D721Med (cell line): ENCODE measurements at regions not wholly inside any gene's neighbourhood (a gene's known extent, or its start where the extent isn't known, plus 50 kb on each side); places are given as distances from the start of the nearest gene placed in this dataset.

Experiments
- DNase-seq: peaks from one replicate; pipeline ENCODE4 v3.0.0; 2011; ENCODE audit warnings: low spot score; ENCODE audit not compliant: insufficient read length
- FAIRE-seq: peaks from 2 replicates; lab custom pipeline; 2011; peaks lifted over from hg19 to GRCh38; lab: Jason Lieb, UNC
- TF ChIP-seq, protein P1 (sequence below): IDR thresholded peaks from 2 replicates; pipeline ENCODE4 v1.5.1; 2012; ENCODE audit warnings: mild to moderate bottlenecking, control low read depth; ENCODE audit not compliant: insufficient read depth; ENCODE audit errors: missing control alignments

DNA sequence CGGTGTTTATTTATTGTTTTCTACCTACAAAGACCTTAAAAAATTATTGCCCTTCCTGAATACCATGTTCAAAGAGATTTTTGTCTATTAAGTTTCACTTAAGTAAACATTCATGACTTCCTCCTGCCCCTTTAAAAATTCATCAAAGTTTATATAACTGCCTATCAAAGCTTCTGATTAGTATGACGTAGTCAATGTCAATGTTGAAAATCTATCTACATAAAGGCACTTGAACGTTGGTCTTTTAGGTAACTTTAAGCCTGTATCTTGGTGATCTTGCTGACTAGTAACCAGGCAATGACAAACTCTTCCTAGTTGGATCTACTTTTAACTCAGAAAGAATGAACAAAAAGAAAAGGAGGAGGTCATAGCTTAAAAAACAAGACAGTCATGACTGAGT lies 97.2 kb downstream of the MAIP1 start:
- no peak for DNase-seq
- FAIRE-seq, result peak; percentile 48
- TF ChIP-seq, protein P1, sequence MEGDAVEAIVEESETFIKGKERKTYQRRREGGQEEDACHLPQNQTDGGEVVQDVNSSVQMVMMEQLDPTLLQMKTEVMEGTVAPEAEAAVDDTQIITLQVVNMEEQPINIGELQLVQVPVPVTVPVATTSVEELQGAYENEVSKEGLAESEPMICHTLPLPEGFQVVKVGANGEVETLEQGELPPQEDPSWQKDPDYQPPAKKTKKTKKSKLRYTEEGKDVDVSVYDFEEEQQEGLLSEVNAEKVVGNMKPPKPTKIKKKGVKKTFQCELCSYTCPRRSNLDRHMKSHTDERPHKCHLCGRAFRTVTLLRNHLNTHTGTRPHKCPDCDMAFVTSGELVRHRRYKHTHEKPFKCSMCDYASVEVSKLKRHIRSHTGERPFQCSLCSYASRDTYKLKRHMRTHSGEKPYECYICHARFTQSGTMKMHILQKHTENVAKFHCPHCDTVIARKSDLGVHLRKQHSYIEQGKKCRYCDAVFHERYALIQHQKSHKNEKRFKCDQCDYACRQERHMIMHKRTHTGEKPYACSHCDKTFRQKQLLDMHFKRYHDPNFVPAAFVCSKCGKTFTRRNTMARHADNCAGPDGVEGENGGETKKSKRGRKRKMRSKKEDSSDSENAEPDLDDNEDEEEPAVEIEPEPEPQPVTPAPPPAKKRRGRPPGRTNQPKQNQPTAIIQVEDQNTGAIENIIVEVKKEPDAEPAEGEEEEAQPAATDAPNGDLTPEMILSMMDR, result no peak

DNA sequence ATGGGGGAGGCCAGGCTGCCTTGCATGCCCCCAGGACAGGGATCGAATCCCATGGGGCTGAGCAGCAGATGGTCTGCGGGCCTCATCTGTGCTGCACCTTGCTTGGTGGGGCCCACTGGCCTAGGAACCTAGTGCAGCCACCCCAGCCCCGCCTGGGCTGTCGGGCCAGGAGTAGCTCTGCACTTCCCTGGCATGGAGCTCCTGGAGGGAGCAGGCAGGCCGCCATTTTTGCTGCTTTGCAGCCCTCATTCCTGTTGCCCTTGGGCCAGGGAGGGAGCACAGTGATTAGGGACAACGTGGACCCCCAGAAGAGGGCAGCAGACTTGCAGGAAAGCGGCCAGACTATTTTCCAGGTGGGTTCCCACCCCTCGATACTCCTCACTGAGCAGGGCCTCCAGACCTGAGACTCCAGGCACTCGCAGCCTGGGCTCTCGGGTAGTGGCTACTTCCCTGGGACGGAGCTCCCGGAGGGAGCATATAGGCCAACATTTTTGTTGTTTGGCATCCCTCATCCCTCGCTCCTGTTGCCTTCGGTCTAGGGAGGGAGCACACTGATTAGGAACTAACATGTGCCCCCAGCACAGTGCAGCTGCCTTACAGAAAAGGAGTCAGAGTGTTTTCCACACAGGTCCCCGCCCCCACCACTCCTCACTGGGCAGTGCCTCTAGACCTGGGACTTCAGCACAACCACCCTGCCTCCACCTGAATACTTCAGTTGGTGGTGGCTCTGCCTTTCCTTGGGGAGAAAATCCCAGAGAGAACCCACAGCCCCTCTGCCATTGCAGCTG lies 99.5 kb downstream of the MAIP1 start:
- DNase-seq (no peak), FAIRE-seq (no peak)

DNA sequence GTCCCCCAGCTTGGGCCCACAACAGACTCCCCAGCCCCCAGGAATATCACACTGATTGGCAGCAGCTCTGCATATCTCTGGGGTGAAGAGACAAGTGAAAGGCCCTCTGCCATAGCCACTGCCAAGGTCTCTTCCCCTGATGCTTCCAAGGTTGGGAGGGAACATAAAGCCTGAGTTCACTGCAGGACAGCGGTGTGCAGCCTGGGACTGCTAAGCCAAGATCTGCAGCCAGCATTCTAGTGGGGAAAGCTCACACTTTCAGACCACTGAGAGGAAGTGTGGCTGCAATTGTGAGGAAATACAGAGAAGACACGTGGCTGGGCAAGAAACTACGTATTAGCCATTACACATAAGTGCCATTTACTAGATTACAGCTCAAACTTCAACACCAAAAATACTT lies 100.7 kb downstream of the MAIP1 start:
- FAIRE-seq (no peak), DNase-seq (no peak)
- TF ChIP-seq, protein P1, result no peak

More for the DNA sequence above, 99.5 kb downstream of the MAIP1 start:
- TF ChIP-seq, protein P1, result peak; percentile 25

DNA sequence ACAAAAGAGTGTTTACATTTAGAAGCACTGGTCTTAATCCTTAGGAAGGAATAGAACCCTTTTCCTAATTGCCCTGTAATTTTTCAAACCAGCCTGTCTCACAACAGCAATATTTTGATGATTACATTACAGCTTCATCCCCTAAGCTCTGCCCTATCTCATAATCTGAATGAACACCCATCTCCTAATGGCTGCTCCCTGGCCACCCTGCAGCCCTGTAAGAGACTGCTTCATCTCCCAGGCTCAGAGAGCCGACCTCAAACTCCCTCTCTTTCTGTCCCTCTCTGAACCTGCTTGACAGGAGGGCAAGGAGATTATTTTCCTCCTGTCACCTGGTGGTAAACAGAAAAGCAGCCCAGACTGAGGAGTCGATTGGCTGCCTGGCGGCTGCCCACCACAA lies 107.8 kb downstream of the MAIP1 start:
- FAIRE-seq (no peak), DNase-seq (no peak)
- TF ChIP-seq, protein P1, result no peak

DNA sequence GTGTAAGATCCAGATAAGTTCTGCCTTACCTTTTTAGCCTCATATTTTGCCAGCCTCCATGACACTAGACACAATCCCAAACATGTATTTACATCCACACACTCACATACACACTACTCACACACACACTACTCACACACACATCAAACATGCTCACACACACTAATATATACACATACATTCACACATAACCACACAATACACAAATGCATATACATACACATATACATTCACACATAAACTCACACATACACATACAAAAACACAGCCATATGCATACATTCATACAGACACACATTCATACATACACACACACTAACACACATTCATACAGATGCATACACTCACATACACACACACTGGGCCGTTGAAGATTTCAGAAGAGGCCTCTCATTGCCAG lies 109.5 kb downstream of the MAIP1 start:
- no peak for DNase-seq
- no peak for FAIRE-seq
- TF ChIP-seq, protein P1, result no peak

DNA sequence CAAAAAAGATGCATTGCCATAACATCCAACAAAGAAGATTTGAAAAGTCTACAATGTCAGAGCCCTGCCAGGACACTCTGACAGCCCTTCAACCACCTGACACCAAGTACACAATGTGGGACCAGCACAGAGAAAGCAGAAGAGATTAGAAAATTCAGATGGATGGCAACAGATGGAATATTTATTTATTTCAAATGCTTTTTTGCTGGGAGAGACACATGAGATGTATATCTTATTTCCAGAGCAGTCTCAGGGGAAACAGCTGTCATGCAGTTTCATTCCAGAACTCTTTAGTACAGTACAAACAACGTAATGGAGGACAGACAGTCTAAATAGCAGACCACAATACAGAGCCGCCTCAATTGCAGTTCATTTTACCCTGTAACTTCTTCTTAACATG lies 110.1 kb downstream of the MAIP1 start:
- DNase-seq, result no peak
- no peak for FAIRE-seq
- TF ChIP-seq, protein P1, result no peak

DNA sequence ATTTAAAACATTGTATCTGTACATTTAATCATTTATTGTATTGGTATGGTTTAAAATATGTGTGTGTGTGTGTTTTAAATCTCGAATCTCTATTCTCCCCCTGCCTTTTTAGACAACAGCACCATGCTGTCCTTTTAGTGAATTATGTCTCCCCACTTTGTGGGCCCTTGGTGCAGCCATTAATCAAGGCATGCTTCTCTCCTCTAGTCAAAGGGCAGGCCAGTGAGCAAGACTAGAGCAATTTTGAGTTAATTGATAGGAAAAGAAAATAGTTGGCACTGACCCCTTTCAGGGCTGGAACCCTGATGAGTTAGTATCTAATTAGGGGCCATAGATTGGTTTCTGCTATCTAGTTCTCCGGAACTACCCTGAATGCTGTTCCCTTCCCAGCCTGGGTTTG lies 111.0 kb downstream of the MAIP1 start:
- TF ChIP-seq, protein P1, result no peak
- DNase-seq (no peak), FAIRE-seq (no peak)
